HepG2 (cell line): ENCODE measurements at regions not wholly inside any gene's neighbourhood (a gene's known extent, or its start where the extent isn't known, plus 50 kb on each side); places are given as distances from the start of the nearest gene placed in this dataset.

ENCODE experiments used
- ATAC-seq: fragments of 200-7000 bp; cut with Tn5 transposase; 3 replicates; pipeline ENCODE4 v1.9.1; 2020; ENCODE audit warnings: mild to moderate bottlenecking, moderate library complexity
- BruUV-seq: library from RNA; stranded (reverse); fragments of 400-500 nt; replicated peaks from 2 replicates; lab custom pipeline; 2021; lab: Mats Ljungman, UMichigan
- CTCF ChIA-PET: fragments of 300-600 bp; formaldehyde crosslinking; extraction: SDS; loops from one replicate; lab custom pipeline; 2021; ENCODE audit warnings: low total read pairs, inconsistent platforms, low intra/inter-chr PET ratio; lab: Yijun Ruan, JAX
- POLR2A ChIA-PET: fragments of 350-600 bp; sonication (Branson Sonifier 250); formaldehyde crosslinking; loops from one replicate; lab custom pipeline; 2020; ENCODE audit warnings: antibody characterized with exemption, inconsistent platforms; lab: Yijun Ruan, JAX
- DNase-seq: peaks from one replicate; pipeline ENCODE4 v3.0.0-alpha.2; 2015; ENCODE audit warnings: low spot score
- FAIRE-seq: peaks from 3 replicates; lab custom pipeline; 2011; peaks lifted over from hg19 to GRCh38; lab: Jason Lieb, UNC
- H2AFZ ChIP-seq: one replicate; pipeline ENCODE4 v1.6.1; 2011; ENCODE audit warnings: low read length, inconsistent platforms
- H3K27ac ChIP-seq: fragments of 300-600 bp; 3 replicates; pipeline ENCODE4 v1.8.0; 2011; ENCODE audit warnings: mixed run types, mild to moderate bottlenecking, mixed read lengths, low read length, inconsistent platforms; ENCODE audit not compliant: insufficient read depth; ENCODE audit errors: extremely low read length
- H3K27me3 ChIP-seq, 2 experiments: fragments of 200-600 bp in 1 of 2; 2 replicates in 1 of 2; 3 replicates in 1 of 2; pipeline versions ENCODE4 v1.6.0 to v1.8.0; 2011; ENCODE audit warnings: low read length in 2 of 2, mild to moderate bottlenecking in 2 of 2, moderate library complexity in 2 of 2, inconsistent platforms in 1 of 2; ENCODE audit not compliant: insufficient read depth in 2 of 2, control insufficient read depth in 1 of 2
- H3K36me3 ChIP-seq, 2 experiments: fragments of 200-600 bp in 1 of 2; replicated peaks in 1 of 2; 2 replicates in 1 of 2; 3 replicates in 1 of 2; pipeline versions ENCODE4 v1.5.1 to v1.8.0; 2011; ENCODE audit warnings: low read length in 2 of 2, inconsistent platforms in 1 of 2; ENCODE audit not compliant: insufficient read depth in 2 of 2, control insufficient read depth in 1 of 2
- H3K4me1 ChIP-seq: 2 replicates; pipeline ENCODE4 v1.5.1; 2012; ENCODE audit warnings: low read length, inconsistent platforms; ENCODE audit not compliant: insufficient read depth
- H3K4me2 ChIP-seq: 2 replicates; pipeline ENCODE4 v1.6.0; 2011; ENCODE audit warnings: low read depth, low read length, inconsistent platforms
- H3K4me3 ChIP-seq, 3 experiments: fragments of 200-600 bp in 1 of 3; sonication (generic), shearing (Covaris generic) in 1 of 3; replicated peaks in 1 of 3; 2 replicates each; pipeline ENCODE4 v1.5.1; 2011 to 2016; ENCODE audit warnings: low read length in 3 of 3, inconsistent platforms in 2 of 3, low read depth in 2 of 3, mild to moderate bottlenecking in 2 of 3, control low read depth in 1 of 3, mixed read lengths in 1 of 3; ENCODE audit not compliant: insufficient read depth in 1 of 3
- H3K79me2 ChIP-seq: one replicate; pipeline ENCODE4 v1.6.1; 2011; ENCODE audit warnings: low read length, inconsistent platforms; ENCODE audit not compliant: insufficient read depth
- H3K9ac ChIP-seq: 2 replicates; pipeline ENCODE4 v1.6.0; 2011; ENCODE audit warnings: mild to moderate bottlenecking, low read depth, low read length, inconsistent platforms; ENCODE audit not compliant: insufficient read depth
- H3K9me3 ChIP-seq: 2 replicates; pipeline ENCODE4 v1.5.1; 2012; ENCODE audit warnings: mild to moderate bottlenecking, low read length
- H4K20me1 ChIP-seq: 2 replicates; pipeline ENCODE4 v1.6.0; 2011; ENCODE audit warnings: inconsistent platforms, mild to moderate bottlenecking, low read length, moderate library complexity; ENCODE audit not compliant: insufficient read depth
- HDAC1 ChIP-seq: sonication (generic); formaldehyde crosslinking; IDR thresholded peaks from 2 replicates; pipeline ENCODE4 v1.5.1; 2020; ENCODE audit warnings: mild to moderate bottlenecking, missing genetic modification reagents
- SIN3B ChIP-seq: fragments of 150-350 bp; IDR thresholded peaks from 2 replicates; pipeline ENCODE4 v1.6.1; 2014; ENCODE audit warnings: low read length
- ZFP37 ChIP-seq: sonication (generic); formaldehyde crosslinking; IDR thresholded peaks from 2 replicates; pipeline ENCODE4 v1.4.0; 2020; ENCODE audit warnings: missing genetic modification reagents, borderline replicate concordance
- ZNF263 ChIP-seq: sonication (generic); formaldehyde crosslinking; IDR thresholded peaks from 2 replicates; pipeline ENCODE4 v1.4.0; 2020; ENCODE audit warnings: missing genetic modification reagents
- ZNF510 ChIP-seq: sonication (generic); formaldehyde crosslinking; IDR thresholded peaks from 2 replicates; pipeline ENCODE4 v1.4.0; 2020; ENCODE audit warnings: low read depth, mild to moderate bottlenecking, missing genetic modification reagents
- ZNF782 ChIP-seq: sonication (generic); formaldehyde crosslinking; IDR thresholded peaks from 2 replicates; pipeline ENCODE4 v1.4.0; 2020; ENCODE audit warnings: missing genetic modification reagents, mild to moderate bottlenecking, borderline replicate concordance
- WGBS: methylation state at CpG from one replicate; pipeline ENCODE4 v1.1.6; 2017; ENCODE audit warnings: low lambda C conversion rate; 5-methylcytosine and 5-hydroxymethylcytosine counted together
- in situ Hi-C: cut with HindIII; loops from 2 replicates; pipeline ENCODE4 v1.10.0; 2017; ENCODE audit warnings: low pct_unique_long_range_greater_than_20kb; ENCODE audit not compliant: extremely low pct_ligation_motif_present
- intact Hi-C: fragments of 100-400 bp; cut with micrococcal nuclease; formaldehyde crosslinking; loops from one replicate; pipeline ENCODE4 v1.10.0; 2022; ENCODE audit not compliant: unreplicated experiment
- TF ChIP-seq, protein P1 (sequence below): IDR thresholded peaks from 2 replicates; pipeline ENCODE4 v1.6.1; 2016; ENCODE audit warnings: missing genetic modification reagents, missing compliant biosample characterization
- TF ChIP-seq, protein P2 (sequence below): sonication (generic); formaldehyde crosslinking; IDR thresholded peaks from 2 replicates; pipeline ENCODE4 v1.8.0; 2023; ENCODE audit warnings: mild to moderate bottlenecking, missing genetic modification reagents
- TF ChIP-seq, protein P3 (sequence below): IDR thresholded peaks from 2 replicates; pipeline ENCODE4 v1.6.1; 2012; ENCODE audit warnings: low read depth, low read length, improper control_type of control experiment

DNA sequence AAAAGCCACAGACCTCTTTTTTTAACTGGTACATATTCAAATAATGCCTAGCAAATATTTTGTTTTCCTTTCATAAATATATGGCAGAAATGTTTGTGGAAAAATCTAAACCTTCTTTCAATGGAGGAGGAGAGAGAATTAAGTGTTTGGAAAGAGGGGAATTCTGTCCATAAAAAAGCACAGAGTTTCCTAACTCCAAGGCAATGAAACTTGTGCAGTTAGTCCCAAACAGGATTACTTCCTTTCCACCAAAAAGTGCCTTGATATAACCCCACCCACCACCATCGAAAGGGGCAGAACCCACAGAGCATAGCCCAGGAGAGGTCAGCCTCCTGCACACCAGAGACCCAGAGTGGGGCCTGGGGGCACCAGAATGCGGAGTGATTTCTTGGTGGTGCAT lies 106.3 kb downstream of the OGFRL1 start:
- Histone ChIP-seq H3K79me2 (no peaks in the 10 kb centered on the region), H3K27ac (no peak overlapping the region), H3K4me1 (no peaks in the 10 kb centered on the region), H3K9me3 (no peaks in the 10 kb centered on the region), H3K4me3 (no peak overlapping the region), H3K27me3 (no peaks in the 10 kb centered on the region), H4K20me1 (no peaks in the 10 kb centered on the region), H3K9ac (no peak overlapping the region), H3K4me2 (no peak overlapping the region), H2AFZ (no peak overlapping the region), H3K36me3 (no peaks in the 10 kb centered on the region)
- no peak for DNase-seq
- ChIA-PET POLR2A (no interaction called here), CTCF (no interaction called here)
- no peak for FAIRE-seq
- BruUV-seq = no TSS peak
- intact Hi-C loops (no loop called here), in situ Hi-C loops (loop anchor here (25.0 kb wide), 1 partner anchor 692 kb away; no protein-coding TSS in a partner anchor)
- no peak for TF ChIP-seq SIN3B
- no peak for TF ChIP-seq ZNF510 (CRISPR knock-in tag)
- no peak for TF ChIP-seq ZNF263
- TF ChIP-seq, protein P1, sequence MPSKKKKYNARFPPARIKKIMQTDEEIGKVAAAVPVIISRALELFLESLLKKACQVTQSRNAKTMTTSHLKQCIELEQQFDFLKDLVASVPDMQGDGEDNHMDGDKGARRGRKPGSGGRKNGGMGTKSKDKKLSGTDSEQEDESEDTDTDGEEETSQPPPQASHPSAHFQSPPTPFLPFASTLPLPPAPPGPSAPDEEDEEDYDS = no peak
- no peak for TF ChIP-seq ZFP37
- TF ChIP-seq, protein P2, sequence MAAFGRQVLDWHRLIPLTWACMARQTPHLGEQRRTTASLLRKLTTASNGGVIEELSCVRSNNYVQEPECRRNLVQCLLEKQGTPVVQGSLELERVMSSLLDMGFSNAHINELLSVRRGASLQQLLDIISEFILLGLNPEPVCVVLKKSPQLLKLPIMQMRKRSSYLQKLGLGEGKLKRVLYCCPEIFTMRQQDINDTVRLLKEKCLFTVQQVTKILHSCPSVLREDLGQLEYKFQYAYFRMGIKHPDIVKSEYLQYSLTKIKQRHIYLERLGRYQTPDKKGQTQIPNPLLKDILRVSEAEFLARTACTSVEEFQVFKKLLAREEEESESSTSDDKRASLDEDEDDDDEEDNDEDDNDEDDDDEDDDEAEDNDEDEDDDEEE = no peak
- TF ChIP-seq ZNF782 (CRISPR knock-in tag) = no peak
- TF ChIP-seq HDAC1 (CRISPR knock-in tag) = no peak
- TF ChIP-seq, protein P3, sequence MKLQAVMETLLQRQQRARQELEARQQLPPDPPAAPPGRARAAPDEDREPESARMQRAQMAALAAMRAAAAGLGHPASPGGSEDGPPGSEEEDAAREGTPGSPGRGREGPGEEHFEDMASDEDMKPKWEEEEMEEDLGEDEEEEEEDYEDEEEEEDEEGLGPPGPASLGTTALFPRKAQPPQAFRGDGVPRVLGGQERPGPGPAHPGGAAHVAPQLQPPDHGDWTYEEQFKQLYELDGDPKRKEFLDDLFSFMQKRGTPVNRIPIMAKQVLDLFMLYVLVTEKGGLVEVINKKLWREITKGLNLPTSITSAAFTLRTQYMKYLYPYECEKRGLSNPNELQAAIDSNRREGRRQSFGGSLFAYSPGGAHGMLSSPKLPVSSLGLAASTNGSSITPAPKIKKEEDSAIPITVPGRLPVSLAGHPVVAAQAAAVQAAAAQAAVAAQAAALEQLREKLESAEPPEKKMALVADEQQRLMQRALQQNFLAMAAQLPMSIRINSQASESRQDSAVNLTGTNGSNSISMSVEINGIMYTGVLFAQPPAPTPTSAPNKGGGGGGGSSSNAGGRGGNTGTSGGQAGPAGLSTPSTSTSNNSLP = no peak
- no peak for ATAC-seq
- 43% methylated on average over 2 of the region's 2 CpGs for WGBS
